Ishikawa (cell line): ENCODE measurements at regions not wholly inside any gene's neighbourhood (a gene's known extent, or its start where the extent isn't known, plus 50 kb on each side); places are given as distances from the start of the nearest gene placed in this dataset.

Source experiments
- CEBPB ChIP-seq: IDR thresholded peaks from 2 replicates; pipeline ENCODE4 v1.6.1; 2012
- CREB1 ChIP-seq: IDR thresholded peaks from 2 replicates; pipeline ENCODE4 v1.6.1; 2012; ENCODE audit warnings: low read depth
- EGR1 ChIP-seq: IDR thresholded peaks from 2 replicates; pipeline ENCODE4 v1.6.1; 2012
- EP300 ChIP-seq: IDR thresholded peaks from 2 replicates; pipeline ENCODE4 v1.6.1; 2012; ENCODE audit warnings: borderline replicate concordance
- FOXM1 ChIP-seq: IDR thresholded peaks from 2 replicates; pipeline ENCODE4 v1.6.1; 2012; ENCODE audit warnings: low read depth, borderline replicate concordance
- MAX ChIP-seq: IDR thresholded peaks from 2 replicates; pipeline ENCODE4 v1.6.1; 2012
- NFIC ChIP-seq: IDR thresholded peaks from 2 replicates; pipeline ENCODE4 v1.6.1; 2012
- RAD21 ChIP-seq: IDR thresholded peaks from 2 replicates; pipeline ENCODE4 v1.6.1; 2012; ENCODE audit warnings: low read depth
- TAF1 ChIP-seq: IDR thresholded peaks from 2 replicates; pipeline ENCODE4 v1.6.1; 2012; ENCODE audit warnings: low read depth, mild to moderate bottlenecking
- TCF12 ChIP-seq: IDR thresholded peaks from 2 replicates; pipeline ENCODE4 v1.6.1; 2012; ENCODE audit warnings: low read depth
- TEAD4 ChIP-seq: IDR thresholded peaks from 2 replicates; pipeline ENCODE4 v1.6.1; 2012
- USF1 ChIP-seq: IDR thresholded peaks from 2 replicates; pipeline ENCODE4 v1.6.1; 2012
- YY1 ChIP-seq: IDR thresholded peaks from 2 replicates; pipeline ENCODE4 v1.6.1; 2012; ENCODE audit warnings: low read depth
- ZBTB7A ChIP-seq: IDR thresholded peaks from 2 replicates; pipeline ENCODE4 v1.6.1; 2012; ENCODE audit warnings: low read depth
- TF ChIP-seq, protein P1 (sequence below): IDR thresholded peaks from 2 replicates; pipeline ENCODE4 v1.6.1; 2012; ENCODE audit warnings: low read depth, mild to moderate bottlenecking

- TF ChIP-seq TAF1 = no peak
- TF ChIP-seq EP300 = no peak
- TF ChIP-seq MAX = no peak
- TF ChIP-seq NFIC = no peak
- TF ChIP-seq FOXM1 = no peak
- no peak for TF ChIP-seq CREB1
- TF ChIP-seq ZBTB7A = no peak
- no peak for TF ChIP-seq USF1
- TF ChIP-seq RAD21 = no peak
- TF ChIP-seq CEBPB = no peak
- TF ChIP-seq YY1 = no peak
- no peak for TF ChIP-seq TCF12
- no peak for TF ChIP-seq TEAD4
- TF ChIP-seq, protein P1, sequence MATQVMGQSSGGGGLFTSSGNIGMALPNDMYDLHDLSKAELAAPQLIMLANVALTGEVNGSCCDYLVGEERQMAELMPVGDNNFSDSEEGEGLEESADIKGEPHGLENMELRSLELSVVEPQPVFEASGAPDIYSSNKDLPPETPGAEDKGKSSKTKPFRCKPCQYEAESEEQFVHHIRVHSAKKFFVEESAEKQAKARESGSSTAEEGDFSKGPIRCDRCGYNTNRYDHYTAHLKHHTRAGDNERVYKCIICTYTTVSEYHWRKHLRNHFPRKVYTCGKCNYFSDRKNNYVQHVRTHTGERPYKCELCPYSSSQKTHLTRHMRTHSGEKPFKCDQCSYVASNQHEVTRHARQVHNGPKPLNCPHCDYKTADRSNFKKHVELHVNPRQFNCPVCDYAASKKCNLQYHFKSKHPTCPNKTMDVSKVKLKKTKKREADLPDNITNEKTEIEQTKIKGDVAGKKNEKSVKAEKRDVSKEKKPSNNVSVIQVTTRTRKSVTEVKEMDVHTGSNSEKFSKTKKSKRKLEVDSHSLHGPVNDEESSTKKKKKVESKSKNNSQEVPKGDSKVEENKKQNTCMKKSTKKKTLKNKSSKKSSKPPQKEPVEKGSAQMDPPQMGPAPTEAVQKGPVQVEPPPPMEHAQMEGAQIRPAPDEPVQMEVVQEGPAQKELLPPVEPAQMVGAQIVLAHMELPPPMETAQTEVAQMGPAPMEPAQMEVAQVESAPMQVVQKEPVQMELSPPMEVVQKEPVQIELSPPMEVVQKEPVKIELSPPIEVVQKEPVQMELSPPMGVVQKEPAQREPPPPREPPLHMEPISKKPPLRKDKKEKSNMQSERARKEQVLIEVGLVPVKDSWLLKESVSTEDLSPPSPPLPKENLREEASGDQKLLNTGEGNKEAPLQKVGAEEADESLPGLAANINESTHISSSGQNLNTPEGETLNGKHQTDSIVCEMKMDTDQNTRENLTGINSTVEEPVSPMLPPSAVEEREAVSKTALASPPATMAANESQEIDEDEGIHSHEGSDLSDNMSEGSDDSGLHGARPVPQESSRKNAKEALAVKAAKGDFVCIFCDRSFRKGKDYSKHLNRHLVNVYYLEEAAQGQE = no peak
- TF ChIP-seq EGR1 = no peak
Observed at GRCh38 chr5:110347781-110348180, 378.7 kb downstream of the TMEM232 start.

- TF ChIP-seq RAD21 (no peak), EGR1 (no peak), YY1 (no peak), TEAD4 (no peak), TAF1 (no peak), CREB1 (no peak), MAX (no peak), FOXM1 (no peak), EP300 (no peak), TCF12 (no peak), ZBTB7A (no peak), CEBPB (no peak), NFIC (no peak), USF1 (no peak)
- TF ChIP-seq, protein P1 = no peak
Observed at GRCh38 chr5:110351430-110351829, 375.0 kb downstream of the TMEM232 start.

DNA sequence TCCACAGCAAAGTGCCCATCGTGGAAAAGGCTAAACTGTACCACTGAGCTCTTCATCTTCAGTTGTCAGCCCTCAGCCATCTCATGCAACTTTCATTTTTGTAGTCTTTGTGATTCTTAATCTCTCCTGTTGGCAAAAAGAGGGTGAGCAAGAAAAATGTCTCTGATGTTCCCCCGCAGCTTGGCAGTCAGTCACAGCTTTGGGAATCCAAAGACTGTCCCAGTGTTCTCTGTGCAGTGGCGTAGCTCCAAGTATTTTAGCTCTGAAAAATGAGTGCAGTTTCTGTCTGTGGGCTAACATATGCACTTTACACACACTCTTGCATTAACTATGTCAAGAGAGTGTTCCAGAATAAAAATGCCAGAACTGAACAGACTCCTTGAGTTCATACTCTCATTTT lies 372.2 kb downstream of the TMEM232 start:
- no peak for TF ChIP-seq CREB1
- no peak for TF ChIP-seq CEBPB
- TF ChIP-seq ZBTB7A = no peak
- TF ChIP-seq FOXM1 = no peak
- TF ChIP-seq EP300 = no peak
- no peak for TF ChIP-seq TEAD4
- no peak for TF ChIP-seq NFIC
- TF ChIP-seq RAD21 = no peak
- no peak for TF ChIP-seq YY1
- TF ChIP-seq EGR1 = no peak
- no peak for TF ChIP-seq MAX
- TF ChIP-seq, protein P1 = no peak
- TF ChIP-seq TCF12 = no peak

GRCh38 chr5:110354915-110355644 lies 371.4 kb downstream of the TMEM232 start:
- no peak for TF ChIP-seq RAD21
- no peak for TF ChIP-seq MAX
- TF ChIP-seq NFIC = no peak
- no peak for TF ChIP-seq CREB1
- no peak for TF ChIP-seq USF1
- TF ChIP-seq EP300 = no peak
